ENCODE measurements at regions not wholly inside any gene's neighbourhood (a gene's known extent, or its start where the extent isn't known, plus 50 kb on each side); places are given as distances from the start of the nearest gene placed in this dataset.

DNA sequence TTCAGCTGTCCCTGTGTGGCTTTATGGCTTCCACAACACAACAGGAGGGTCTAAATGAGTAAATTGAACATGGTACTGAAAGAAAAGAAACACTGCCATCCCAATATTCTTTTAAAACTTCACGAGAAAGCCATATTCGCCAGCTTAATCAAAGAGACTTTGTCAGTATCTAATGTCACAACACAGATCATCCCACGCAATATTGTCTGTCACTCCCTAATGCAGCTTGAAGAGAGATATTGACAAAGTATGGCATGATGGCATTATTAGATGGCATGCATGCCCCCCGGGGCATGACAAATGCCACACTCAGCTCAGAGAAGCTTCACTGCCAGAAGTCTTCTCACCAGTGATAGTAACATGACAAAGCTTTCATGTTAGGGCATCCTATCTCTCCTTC is 197.8 kb downstream of the TTC8 start:
- DNase-seq = no peak

DNA sequence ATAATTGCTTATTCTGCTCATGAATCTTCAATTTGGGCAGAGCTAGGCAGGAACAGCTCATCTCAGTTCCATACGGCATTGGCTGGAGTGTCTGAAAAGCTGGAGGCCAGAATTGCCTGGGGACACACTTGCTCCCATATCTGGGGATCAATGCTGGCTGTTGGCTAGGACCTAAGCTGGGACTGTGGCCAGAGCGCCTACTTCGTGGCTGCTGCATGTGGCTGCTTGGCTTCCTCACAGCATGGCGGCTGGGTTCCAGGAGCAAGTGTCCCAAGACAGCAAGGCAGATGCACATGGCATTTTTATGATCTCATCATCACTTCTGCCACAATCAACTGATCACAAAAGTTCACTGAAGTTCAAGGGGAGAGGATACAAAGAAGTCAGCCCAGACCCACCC is 200.2 kb downstream of the TTC8 start:
- DNase-seq = no peak

DNA sequence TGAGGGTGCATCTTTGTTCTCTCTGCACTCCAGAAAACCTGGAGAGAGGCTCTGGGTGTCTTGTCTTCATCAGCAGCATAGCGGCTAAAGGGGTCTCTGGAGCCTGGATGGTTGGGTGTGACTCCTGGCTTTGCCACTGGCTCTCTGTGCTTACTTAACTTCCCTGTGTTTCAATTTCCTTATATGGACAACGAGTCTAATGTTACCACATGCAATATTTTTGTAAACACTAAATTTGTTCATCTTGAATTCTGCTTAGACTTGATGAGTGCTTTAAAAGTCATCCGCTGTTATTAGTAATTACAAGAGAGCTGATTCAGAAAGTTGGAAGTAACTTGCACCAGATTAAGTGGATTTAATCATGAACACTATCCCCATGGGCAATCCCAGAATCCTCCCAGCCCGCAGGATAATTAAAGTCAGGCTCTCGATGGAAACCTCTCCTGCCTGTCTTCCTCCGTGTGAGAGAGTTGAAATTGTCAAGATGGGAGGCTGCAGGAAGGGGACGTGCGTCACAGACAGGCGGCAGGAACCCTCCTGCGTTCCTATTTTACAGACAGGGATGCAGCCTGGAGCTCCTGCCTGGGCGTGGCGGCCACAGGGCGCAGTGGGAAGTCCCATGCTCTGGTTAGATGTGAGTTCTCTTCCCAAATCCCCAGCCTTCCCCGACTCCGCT is 201.2 kb downstream of the TTC8 start:
- DNase-seq = no peak

DNA sequence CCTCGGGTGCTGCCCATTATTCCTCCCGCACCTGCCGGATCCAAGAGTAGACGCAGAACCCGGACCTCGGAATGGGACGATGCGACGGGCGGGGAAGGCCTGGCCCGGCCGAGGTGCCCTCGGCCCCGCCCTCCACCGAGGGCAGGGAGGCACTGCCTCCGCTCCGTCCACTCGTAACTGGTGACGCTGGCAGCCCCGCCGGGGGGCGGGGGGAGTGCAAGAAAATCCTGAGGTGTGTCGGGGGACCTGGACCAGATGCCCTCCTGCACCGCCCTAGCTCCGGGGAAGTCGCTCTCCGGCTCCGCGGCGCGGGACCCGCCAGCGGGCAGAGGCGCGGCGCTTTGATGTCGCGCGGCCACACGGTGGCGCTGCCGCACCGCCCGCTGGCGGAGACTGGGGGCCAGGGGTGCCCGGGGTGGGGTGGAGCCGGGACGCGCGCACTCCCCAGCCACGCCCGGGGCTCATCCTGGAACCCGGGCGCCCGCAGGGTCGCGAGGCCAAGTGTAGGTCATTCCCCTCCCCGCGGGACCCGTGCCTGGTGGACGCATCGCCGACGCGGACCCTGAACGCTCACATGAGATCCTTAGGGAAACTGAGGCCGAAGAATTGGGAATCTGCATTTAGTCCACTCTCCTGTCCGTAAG is 202.8 kb downstream of the TTC8 start:
- DNase-seq = peak; percentile 72

DNA sequence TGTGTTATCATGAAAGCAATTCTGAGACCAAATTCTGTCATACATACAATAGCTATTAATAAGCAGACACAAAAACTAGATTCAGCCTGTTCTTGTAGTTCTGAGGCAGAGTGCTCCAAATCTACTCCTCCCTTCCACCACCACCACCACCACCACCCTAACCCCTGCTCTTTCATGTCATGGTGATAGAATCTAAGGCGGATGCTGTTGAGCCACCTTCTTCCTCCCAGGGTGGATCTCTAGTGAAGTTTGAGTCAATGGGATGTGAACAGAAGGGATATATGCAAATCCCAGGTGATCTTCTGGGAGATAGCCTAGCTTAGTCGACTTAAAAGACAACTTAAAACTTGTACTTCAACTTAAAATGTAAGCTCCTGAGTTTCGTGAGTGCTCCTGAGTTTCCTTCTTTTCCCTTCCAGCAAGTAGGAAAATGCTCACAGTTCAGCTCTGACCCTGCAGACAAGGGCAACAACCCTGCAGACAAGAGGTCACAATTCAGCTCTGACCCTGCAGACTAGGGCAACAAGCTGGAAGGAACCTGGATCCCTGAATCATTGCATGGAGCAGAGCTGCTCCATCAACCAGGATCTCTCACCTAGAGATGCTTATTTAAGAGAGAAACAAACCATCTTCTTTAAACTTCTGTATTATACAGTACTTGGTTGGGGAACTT is 204.1 kb downstream of the TTC8 start:
- DNase-seq = no peak

DNA sequence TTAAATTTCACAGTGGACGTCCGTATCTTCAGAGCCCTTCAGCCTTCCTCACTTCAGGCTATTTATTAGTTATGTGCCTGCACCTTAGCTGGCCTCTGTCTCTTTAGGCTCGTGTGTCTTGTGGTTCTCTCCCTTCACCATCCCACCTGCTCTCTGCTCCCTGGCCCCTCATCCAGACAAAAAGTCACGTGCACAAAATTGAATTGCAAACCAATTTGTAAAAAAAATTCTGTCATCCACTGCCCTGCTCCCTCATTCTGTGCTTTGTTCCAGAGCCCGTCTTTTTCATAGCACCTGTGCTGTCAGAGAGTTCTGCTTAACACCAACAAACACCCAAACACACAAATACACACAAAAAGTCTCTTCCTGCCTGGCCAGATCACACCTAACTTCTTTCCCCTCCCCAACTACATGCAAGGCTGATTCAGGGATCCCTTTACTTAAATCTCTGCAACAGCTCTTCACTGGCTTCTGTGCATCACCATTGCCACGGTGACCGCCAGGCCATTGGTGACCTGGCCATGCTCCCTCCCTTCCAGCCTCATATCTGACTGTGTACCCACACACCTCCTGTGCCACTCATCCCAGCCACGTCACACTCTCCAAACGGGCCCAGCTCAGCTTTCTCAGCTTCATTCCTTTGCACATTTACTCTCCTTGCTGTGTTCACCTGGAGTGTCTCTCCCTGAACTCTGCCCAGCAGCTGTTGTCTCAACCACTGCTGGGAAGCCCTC is 205.7 kb downstream of the TTC8 start:
- DNase-seq = no peak

DNA sequence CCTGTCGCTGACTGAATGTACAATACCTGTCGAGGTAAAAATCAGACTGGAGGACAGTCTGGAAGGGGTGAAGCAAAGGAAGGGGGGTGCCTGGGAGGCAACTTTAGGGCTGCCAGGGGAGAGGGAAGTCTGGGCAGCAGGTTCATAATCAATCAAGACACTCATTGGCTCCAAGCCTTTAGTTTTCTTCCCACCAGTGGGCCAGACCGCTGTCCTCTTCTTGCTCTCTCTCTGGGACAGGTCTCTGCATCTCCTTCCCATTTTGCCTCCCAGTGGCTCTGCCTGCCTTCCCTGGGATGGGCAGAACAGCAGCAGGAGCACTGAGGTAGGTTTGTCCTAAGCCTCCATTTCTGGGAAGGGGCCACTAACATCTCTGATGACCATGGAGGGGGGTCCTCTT is 206.5 kb downstream of the TTC8 start:
- no peak for DNase-seq

DNA sequence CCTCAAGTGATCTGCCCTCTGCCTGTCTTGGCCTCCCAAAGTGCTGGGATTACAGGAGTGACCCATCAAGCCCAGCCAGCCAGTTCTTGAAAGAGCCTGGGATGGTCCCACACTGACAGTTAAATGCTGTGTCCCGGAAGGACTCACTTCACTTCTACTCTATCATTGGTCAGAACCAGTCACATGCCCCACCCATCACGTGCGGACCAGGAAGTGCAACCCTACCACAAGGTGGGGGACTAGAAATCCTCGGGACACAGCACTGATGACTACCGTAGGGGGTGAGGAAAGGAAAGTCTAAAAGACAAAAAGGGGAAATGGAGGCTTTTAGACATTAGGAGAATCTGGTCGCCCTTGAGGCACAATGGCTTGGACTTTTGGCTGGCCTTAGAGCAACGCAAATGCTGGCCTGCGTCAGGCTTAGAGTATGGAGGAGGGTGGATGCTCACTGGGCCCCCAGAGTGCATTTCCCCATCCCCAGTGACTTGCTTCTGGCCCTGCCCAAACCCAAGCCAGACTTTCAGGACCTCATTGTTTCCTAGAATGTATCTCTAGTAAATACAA is 207.7 kb downstream of the TTC8 start:
- DNase-seq = no peak

DNA sequence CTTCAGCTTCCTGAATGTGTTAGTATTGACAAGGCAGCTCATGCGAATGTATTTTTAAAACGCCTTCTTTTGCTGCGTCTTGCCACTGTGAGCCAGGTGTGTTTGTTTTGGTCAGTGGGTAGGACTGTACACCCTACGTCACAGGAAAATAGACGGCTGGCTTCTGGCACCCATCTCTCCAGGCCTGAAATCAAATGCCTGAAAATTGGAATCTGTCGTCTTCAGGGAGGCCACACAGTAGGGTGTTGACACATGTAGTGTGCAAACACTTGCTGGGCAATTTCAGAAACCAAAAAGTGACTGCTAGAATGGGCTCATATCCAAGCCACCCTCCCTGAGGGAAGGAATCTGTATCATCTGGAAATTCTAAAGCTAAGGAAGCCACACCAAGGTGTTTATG is 209.3 kb downstream of the TTC8 start:
- DNase-seq = no peak

DNA sequence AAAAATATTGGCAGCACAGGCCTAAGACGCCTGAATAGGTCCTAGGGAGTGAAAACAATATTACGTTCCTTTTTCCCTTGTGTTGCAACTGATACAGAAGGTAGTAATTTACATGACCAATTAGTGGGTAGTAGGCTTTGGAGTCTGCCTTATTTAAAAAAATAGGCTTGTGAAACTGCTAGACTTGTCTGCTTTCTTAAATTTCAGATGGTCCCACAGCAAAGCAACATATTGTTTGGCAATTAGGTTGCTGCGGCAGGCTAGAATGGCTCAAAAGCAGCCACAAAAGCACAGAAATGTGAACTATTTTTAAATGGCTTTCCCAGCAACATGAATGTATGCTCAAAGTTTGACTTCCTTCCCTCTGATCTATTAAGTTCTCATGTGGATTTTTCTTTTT is 211.9 kb downstream of the TTC8 start:
- no peak for DNase-seq

DNA sequence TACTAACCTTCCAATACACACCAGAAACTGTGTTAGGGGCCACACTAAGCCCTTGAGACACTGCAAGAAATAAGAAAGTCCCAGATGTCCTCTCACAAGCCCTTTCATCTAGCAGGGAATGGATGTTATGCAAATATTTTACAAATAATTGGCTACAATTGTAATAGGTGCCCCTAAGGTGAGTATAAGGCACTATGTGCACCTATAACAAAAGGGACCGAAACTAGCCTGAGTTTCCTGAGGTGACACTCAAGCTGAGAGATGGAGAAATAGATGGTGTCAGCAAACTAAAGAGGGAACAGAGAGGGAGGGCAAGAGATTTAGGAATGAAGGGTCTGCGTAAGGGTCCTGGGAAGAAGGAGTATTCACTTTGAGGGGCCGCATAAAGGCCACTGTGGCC is 212.6 kb downstream of the TTC8 start:
- no peak for DNase-seq

DNA sequence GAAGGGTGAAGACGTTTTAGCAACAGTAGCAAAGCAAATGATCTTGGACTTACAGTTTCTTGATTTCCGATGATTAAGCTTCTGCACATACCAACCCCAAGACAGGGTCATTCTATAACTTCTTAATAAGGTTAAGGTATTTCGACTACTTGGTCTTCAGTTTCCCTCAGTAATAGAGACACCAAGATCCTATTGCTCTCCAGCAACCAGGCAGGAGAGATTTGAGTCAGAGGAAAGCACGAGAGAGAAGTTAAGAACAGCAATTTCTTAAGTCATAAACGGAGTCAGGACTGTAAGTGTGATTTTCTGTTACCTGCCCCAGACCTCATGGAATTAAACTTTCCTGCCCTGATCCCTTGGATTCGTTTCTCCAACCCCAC is 215.6 kb downstream of the TTC8 start:
- no peak for DNase-seq

DNA sequence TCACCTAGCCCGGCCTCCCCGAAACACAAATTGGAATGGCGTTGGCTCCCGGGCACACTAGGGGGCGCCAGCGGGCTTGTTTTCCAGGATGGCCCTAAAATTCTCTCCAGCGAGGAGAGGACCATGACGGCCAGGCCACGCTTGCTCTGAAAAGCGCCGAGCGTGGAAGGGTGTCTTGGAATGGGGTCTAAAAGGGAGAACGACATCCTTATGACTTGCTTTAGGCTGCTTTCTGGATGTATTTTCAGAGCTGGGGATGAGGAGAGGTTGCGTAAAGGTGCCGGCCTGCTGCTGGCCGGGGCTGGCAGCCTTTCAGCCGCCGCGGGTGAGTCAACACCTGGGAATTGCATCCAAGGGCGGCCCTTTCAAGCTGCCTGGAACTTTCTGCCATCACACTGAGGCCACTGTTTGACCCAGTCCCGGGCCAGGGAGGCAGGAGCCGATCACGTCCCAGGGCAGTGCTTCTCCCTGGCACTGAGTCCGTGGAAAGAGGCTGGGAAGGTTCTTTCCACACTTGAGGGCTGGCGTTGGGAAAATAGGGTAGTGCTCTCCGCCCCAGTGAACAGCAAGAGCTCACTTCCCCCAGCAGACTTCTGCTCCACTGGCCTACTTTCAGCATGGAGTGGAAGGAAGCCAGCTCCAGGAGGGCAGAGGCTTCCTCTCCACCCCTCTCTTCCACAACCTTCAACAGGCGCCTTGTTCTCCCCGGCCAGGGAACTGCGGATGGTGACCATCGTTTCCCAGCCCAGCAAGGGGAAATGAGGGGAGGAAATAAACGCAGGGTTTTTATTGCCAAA is 216.2 kb downstream of the TTC8 start:
- peak; percentile 85 for DNase-seq

DNA sequence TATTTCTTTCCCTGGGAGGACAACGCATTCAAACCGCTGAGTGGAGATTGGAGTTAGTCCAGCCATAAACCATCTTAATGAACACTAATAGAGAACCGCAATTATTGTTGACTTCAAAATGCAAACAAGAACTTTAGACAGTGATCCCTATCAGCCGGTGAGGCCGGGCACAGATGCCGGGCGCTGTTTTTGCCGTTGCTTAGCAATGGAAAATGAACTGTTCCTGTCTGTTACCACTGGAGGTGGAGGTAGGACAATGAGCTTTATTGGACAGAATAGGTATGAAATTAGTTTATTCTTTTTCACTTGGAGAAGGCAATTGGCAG is 216.8 kb downstream of the TTC8 start:
- no peak for DNase-seq

DNA sequence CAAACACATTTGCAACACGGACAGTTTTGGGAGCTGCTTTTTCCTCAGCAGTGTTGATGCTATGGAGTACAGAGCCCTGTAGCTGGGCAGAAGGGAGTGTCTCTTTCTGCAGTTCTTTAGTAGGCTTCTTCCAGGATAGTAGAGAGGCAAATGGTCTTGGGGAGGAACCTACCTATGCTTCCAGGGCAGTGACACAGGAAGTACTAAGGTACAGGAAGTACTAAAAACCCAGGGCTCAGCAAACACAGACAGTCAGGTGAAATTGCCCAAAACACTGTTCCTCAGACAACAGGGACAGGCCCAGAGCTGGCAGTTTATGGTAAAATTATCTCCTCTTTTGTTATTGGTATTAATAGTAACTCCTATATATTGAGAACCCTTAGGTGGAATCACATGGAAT is 217.6 kb downstream of the TTC8 start:
- DNase-seq = no peak

DNA sequence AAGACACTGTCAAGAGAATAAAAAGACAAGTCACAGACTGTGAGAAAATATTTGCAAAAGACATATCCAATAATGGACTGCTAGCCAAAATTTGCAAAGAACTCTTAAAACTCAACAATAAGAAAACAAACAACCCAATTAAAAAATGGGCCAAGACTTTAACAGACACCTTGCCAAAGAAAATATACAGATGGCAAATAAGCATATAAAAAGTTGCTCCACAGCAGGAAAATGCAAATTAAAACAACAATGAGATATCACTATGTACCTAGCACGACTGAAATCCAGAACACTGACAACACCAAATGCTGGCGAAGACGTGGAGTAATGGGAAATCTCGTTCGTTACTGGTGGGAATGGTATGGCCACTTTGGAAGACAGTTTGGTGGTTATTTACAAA is 228.9 kb downstream of the TTC8 start:
- no peak for DNase-seq

DNA sequence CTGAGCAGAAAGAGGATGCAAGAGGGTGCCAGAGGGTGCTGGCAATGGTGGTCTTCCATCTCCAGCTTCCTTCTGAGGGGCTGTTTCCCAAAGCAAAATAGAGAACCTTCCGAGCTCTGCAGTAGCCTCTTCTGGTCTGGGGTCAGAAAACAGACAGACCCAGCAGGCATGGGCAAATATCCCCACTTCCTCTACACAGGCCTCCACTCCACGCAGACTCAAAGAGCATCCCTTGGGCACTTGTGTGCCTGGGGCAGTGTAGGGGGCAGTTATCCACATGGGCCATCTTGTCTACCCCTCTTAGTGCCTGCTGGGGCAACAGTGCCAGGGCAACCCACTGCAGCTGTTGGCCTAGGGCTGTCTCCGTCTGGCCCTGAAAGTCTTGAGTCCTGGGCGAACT is 231.9 kb downstream of the TTC8 start:
- no peak for DNase-seq

DNA sequence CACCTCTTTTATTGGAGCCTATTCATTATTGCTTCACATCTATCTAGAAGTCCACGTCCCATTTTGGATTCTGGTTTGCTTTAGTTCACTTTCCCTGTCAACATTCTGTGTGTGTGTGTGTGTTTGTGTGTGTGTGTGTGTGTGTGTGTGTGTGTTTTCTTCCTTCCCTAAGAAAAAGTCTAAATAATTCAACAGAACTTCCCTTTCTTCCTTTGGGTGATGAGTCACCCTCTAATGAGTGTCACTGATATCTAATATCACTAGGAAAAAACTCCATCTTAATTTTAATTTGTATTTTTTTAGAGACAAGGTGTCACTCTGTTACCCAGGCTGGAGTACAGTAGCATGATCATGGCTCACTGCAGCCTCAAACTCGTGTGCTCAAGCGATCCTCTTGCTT is 234.2 kb downstream of the TTC8 start:
- no peak for DNase-seq

DNA sequence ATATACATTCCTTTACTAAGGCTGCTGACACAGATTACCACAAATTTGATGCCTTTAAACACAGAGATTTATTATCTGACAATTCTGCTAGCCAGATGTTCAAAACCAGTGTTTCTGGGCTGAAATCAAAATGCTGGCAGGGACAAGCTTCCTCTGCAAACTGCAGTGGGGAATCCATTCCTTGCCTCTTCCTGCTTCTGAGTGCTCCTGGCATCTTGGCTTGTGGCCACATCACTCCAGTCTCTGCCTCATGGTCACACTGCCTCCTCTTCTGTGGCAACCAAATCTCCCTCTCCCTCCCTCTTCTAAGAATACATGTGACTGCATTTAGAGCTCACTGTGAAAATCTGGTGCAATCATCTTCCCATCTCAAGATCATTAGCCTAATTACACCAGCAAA is 235.7 kb downstream of the TTC8 start:
- no peak for DNase-seq

DNA sequence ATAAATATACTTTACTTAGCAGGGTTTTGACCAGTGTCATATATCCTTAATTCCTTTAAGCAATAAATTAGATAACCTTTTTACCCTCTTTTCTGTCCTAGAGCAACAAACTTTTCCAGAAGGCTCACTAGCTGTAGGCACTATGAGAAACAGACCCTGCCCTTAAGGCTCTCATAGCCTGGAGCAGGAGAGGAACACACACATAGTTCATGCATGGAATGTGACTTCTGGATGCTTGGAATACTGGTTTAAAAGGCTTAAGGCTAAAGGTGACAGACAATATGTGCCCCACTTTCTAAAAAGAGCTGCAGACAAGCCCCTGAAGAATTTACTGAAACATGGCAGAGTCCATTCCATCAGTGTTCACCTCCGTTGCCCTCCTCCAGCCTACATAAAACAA is 237.2 kb downstream of the TTC8 start:
- no peak for DNase-seq

DNA sequence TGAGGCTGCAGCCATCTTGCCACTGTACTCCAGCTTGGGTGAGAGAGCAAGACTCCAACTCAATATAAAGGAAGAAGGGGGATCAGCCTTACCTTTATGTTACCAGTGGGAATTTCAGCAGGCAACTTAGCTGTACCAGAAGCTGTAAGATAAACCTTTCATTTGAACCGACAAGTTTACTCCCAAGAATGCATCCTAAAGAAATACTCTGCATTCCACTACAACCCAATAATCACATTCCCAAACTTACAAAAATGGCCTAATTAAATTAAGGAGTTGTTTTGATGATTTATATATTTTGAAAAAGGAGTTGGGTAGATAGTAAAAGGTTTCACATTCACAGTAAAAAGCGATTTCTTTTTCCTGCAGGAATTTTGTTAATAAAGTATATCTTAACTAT is 241.4 kb downstream of the TTC8 start:
- no peak for DNase-seq

DNA sequence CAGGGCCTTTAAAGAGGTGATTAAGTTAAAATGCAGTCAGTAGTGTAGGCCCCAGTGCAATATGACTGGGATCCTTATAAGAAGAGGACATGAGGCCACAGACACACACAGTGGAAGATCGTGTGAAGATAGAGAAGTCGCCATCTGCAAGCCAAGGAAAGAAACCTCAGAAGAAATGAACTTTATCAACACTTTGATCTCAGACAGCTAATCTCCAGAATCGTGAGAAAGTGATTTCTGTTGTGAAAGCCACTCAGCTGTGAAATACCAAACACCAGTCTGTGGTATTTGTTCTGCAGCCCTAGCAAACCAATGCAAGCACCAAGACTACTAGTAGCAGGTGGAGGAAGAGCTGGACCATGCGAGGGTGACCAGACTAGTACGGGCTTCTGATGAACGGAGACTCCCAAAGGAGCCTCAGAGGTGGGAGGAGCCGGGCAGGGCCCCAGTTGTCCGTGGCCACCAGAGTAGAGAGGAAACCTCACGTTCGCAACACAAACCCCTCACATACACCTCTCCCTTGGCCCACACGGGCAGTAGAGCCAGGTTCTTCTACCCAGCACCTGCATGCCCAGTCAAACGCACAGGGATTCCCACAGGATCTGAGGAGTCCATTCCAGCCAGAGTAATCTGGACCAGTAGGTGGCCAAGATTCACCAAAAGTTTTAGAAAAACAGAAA is 243.0 kb downstream of the TTC8 start:
- DNase-seq = no peak
